ENCODE measurements at regions not wholly inside any gene's neighbourhood (a gene's known extent, or its start where the extent isn't known, plus 50 kb on each side); places are given as distances from the start of the nearest gene placed in this dataset.

DNA sequence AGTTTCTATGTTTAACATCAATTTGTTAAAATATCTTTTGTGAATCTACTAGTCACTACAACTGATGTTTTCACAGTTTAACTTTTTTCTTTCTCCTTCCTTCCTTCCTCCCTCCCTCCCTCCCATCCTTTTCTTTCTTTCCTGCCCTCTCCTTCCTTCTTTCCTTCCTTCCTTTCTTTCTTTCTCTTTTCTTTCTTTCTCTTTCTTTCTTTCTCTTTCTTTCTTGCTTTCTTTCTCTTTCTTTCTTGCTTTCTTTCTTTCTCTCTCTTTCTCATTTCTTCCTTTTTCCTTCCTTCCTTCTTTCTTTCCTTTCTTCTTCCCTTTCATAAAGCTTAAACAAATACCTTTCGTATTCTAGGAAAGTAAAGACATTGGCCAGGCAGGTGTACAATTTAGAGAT, 2083.0 kb upstream of the CELF4 start:
- Histone ChIP-seq H3K9me3 (ENCODE audit: control insufficient read depth, low read length) (no peaks in the 10 kb centered on the region), H3K27me3 (replicated peaks; ENCODE audit: control insufficient read depth, insufficient read depth, low read length) (no peaks in the 10 kb centered on the region), H3K4me1 (ENCODE audit: control insufficient read depth, insufficient read depth, low read length) (peaks cover 6% of the 10 kb centered on the region), H3K4me3 (ENCODE audit: low read length) (no peak overlapping the region), H3K36me3 (ENCODE audit: control insufficient read depth, insufficient read depth, low read length, severe bottlenecking) (no peaks in the 10 kb centered on the region), H3K9ac (ENCODE audit: low read length) (no peak overlapping the region)
- no peak for DNase-seq (ENCODE audit: low read depth)

DNA sequence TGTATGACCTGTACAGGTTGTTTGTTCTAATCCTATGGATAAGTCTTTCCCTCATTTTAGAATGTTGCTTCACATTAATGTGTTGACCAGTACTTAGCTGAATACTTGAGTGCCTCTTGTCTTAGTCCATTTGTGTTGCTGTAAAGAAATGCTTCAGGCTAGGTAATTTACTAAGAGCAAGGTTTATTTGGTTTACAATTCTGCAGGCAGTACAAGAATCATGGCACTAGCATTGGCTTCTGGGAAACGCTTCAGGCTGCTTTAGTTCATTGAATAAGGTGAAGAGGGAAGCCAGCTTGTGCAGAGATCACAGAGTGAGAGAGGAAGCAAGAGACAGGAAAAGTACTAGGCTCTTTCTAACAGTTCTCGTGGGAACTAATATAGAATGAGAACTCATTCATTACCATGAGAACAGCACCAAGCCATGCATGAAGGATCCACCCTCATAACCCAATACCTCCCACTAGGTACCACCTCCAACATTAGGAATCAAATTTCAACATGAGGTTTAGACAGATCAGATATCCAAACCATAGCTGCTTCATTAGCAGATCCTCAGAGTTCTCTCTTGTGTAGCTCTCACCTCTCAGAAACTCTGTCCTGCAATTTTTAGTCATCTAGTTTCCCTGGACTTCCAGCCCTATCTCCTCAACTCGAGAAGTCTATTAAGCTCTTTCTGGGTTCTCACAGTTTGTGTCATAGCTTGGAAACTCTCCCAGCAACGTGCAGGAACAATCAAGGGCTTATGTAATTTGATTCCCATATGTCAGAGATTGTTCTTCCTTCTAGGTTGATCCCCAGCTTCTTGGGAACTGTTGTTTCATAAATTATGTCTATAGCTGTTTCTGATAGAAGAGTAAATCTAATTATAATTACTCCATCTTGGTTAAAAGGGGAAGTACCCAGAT, 2082.3 kb upstream of the CELF4 start:
- Histone ChIP-seq H3K4me3 (ENCODE audit: low read length) (no peak overlapping the region), H3K4me1 (ENCODE audit: control insufficient read depth, insufficient read depth, low read length) (peaks cover 6% of the 10 kb centered on the region), H3K36me3 (ENCODE audit: control insufficient read depth, insufficient read depth, low read length, severe bottlenecking) (no peaks in the 10 kb centered on the region), H3K9me3 (ENCODE audit: control insufficient read depth, low read length) (no peaks in the 10 kb centered on the region), H3K27me3 (replicated peaks; ENCODE audit: control insufficient read depth, insufficient read depth, low read length) (no peaks in the 10 kb centered on the region), H3K9ac (ENCODE audit: low read length) (no peak overlapping the region)
- peak; percentile 72 for DNase-seq (ENCODE audit: low read depth)

- Histone ChIP-seq H3K9me3 (ENCODE audit: control insufficient read depth, low read length) (no peaks in the 10 kb centered on the region), H3K36me3 (ENCODE audit: control insufficient read depth, insufficient read depth, low read length, severe bottlenecking) (no peaks in the 10 kb centered on the region), H3K4me1 (ENCODE audit: control insufficient read depth, insufficient read depth, low read length) (peaks cover 4% of the 10 kb centered on the region), H3K9ac (ENCODE audit: low read length) (no peak overlapping the region), H3K27me3 (replicated peaks; ENCODE audit: control insufficient read depth, insufficient read depth, low read length) (no peaks in the 10 kb centered on the region), H3K4me3 (ENCODE audit: low read length) (no peak overlapping the region)
- DNase-seq (ENCODE audit: low read depth) = no peak
Observed at GRCh38 chr18:39638224-39638623, 2072.6 kb upstream of the CELF4 start.

DNA sequence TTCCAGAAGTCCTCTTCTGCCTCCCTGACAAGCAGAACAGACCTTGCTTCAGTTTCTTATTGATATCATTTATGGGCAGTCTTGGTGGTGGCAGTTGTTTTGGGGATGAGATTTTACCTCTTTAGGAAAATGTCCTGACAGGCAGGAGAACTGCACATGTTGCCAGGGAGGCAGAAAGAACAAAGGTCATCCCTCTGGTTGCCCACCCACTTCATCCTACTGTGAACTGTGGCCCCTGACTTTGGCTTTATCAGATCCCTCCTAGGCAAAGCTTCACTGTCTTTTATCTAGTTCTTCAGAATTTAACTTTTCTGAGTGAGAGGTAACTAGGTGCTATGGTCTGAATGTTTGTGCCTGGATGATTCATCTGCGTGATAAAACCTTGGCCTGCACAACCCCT, 2071.3 kb upstream of the CELF4 start:
- Histone ChIP-seq H3K27me3 (replicated peaks; ENCODE audit: control insufficient read depth, insufficient read depth, low read length) (no peaks in the 10 kb centered on the region), H3K36me3 (ENCODE audit: control insufficient read depth, insufficient read depth, low read length, severe bottlenecking) (no peaks in the 10 kb centered on the region), H3K9ac (ENCODE audit: low read length) (no peak overlapping the region), H3K4me3 (ENCODE audit: low read length) (no peak overlapping the region), H3K4me1 (ENCODE audit: control insufficient read depth, insufficient read depth, low read length) (peaks cover 4% of the 10 kb centered on the region), H3K9me3 (ENCODE audit: control insufficient read depth, low read length) (no peaks in the 10 kb centered on the region)
- no peak for DNase-seq (ENCODE audit: low read depth)

GRCh38 chr18:39635966-39636365, 2070.4 kb upstream of the CELF4 start:
- Histone ChIP-seq H3K36me3 (ENCODE audit: control insufficient read depth, insufficient read depth, low read length, severe bottlenecking) (no peaks in the 10 kb centered on the region), H3K4me1 (ENCODE audit: control insufficient read depth, insufficient read depth, low read length) (peaks cover 4% of the 10 kb centered on the region)
- DNase-seq (ENCODE audit: low read depth) = peak; percentile 11

GRCh38 chr18:39635192-39635591, 2069.6 kb upstream of the CELF4 start:
- DNase-seq (ENCODE audit: low read depth) = no peak
- no peak overlapping the region for H3K9ac ChIP-seq (ENCODE audit: low read length)
- no peaks in the 10 kb centered on the region for H3K27me3 ChIP-seq (replicated peaks; ENCODE audit: control insufficient read depth, insufficient read depth, low read length)
- no peaks in the 10 kb centered on the region for H3K9me3 ChIP-seq (ENCODE audit: control insufficient read depth, low read length)
- H3K4me3 ChIP-seq (ENCODE audit: low read length) = no peak overlapping the region
- H3K4me1 ChIP-seq (ENCODE audit: control insufficient read depth, insufficient read depth, low read length) = peaks cover 4% of the 10 kb centered on the region
- H3K36me3 ChIP-seq (ENCODE audit: control insufficient read depth, insufficient read depth, low read length, severe bottlenecking) = no peaks in the 10 kb centered on the region

More at GRCh38 chr18:39635966-39636365, 2070.4 kb upstream of the CELF4 start:
- H3K27me3 ChIP-seq (replicated peaks; ENCODE audit: control insufficient read depth, insufficient read depth, low read length) = no peaks in the 10 kb centered on the region
- H3K9ac ChIP-seq (ENCODE audit: low read length) = no peak overlapping the region
- no peaks in the 10 kb centered on the region for H3K9me3 ChIP-seq (ENCODE audit: control insufficient read depth, low read length)
- no peak overlapping the region for H3K4me3 ChIP-seq (ENCODE audit: low read length)

DNA sequence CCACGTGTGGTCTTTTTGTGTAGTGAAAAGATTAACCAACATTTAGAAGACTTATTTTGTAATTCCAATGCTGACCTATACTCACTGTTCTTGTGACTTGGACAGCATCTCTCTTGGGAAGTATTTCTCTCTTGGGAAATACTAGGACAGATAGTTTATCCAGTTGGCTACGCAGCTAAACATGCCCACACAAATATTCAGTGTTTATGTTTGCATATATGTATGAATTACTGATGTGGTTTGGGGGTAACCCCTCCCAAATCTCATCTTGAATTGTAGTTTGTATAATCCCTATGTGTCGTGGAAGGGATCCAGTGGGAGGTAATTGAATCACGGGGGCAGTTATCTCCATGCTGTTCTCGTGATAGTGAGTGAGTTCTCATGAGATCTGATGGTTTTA, 2062.3 kb upstream of the CELF4 start:
- H3K4me1 ChIP-seq (ENCODE audit: control insufficient read depth, insufficient read depth, low read length) = peaks cover 9% of the 10 kb centered on the region
- no peaks in the 10 kb centered on the region for H3K9me3 ChIP-seq (ENCODE audit: control insufficient read depth, low read length)
- no peaks in the 10 kb centered on the region for H3K36me3 ChIP-seq (ENCODE audit: control insufficient read depth, insufficient read depth, low read length, severe bottlenecking)
- no peak overlapping the region for H3K9ac ChIP-seq (ENCODE audit: low read length)
- H3K4me3 ChIP-seq (ENCODE audit: low read length) = no peak overlapping the region
- DNase-seq (ENCODE audit: low read depth) = no peak
- H3K27me3 ChIP-seq (replicated peaks; ENCODE audit: control insufficient read depth, insufficient read depth, low read length) = no peaks in the 10 kb centered on the region

DNA sequence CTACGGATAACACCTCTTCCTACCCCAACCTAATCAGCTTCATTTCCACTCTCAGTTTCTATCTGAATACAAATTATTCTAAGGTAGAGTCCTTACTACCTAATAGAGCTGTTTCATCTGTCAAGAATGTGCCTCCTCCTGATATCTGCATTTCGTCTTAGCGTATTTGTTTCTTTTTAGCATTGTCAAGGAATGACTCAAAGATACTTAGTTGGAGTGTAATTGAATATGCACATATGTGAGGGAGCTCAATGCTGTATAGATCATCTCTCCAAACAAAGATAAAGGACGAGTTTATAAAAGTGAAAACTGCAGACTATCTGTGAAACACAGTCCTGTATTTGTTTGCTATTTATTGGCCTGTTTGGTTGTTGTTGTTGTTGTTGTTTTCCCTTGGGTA, 2059.4 kb upstream of the CELF4 start:
- H3K36me3 ChIP-seq (ENCODE audit: control insufficient read depth, insufficient read depth, low read length, severe bottlenecking) = no peaks in the 10 kb centered on the region
- H3K9me3 ChIP-seq (ENCODE audit: control insufficient read depth, low read length) = no peaks in the 10 kb centered on the region
- peaks cover 9% of the 10 kb centered on the region for H3K4me1 ChIP-seq (ENCODE audit: control insufficient read depth, insufficient read depth, low read length)
- no peak overlapping the region for H3K9ac ChIP-seq (ENCODE audit: low read length)
- H3K27me3 ChIP-seq (replicated peaks; ENCODE audit: control insufficient read depth, insufficient read depth, low read length) = no peaks in the 10 kb centered on the region
- DNase-seq (ENCODE audit: low read depth) = peak; percentile 42
- no peak overlapping the region for H3K4me3 ChIP-seq (ENCODE audit: low read length)

DNA sequence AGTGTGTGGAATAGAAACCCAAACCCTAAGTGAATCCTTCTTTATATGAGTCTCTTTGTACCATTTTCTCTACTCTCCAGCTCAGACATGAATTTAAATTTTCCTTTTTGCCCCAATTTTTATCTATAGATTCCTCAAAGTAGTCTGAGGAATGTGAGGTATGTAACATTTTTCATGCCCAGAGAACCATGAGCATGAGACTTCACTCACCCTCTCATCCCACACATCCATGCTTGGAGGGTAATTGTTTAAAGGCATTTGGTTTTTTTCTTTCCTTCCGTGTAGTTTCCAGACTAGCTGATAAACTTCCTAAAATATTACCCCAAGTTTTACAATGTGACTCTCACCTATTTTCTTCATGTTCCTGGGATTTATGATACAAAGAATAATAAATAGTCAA, 2056.8 kb upstream of the CELF4 start:
- Histone ChIP-seq H3K9me3 (ENCODE audit: control insufficient read depth, low read length) (no peaks in the 10 kb centered on the region), H3K27me3 (replicated peaks; ENCODE audit: control insufficient read depth, insufficient read depth, low read length) (no peaks in the 10 kb centered on the region), H3K36me3 (ENCODE audit: control insufficient read depth, insufficient read depth, low read length, severe bottlenecking) (no peaks in the 10 kb centered on the region), H3K9ac (ENCODE audit: low read length) (no peak overlapping the region), H3K4me3 (ENCODE audit: low read length) (no peak overlapping the region), H3K4me1 (ENCODE audit: control insufficient read depth, insufficient read depth, low read length) (peaks cover under 1% of the 10 kb centered on the region)
- peak; percentile 26 for DNase-seq (ENCODE audit: low read depth)

DNA sequence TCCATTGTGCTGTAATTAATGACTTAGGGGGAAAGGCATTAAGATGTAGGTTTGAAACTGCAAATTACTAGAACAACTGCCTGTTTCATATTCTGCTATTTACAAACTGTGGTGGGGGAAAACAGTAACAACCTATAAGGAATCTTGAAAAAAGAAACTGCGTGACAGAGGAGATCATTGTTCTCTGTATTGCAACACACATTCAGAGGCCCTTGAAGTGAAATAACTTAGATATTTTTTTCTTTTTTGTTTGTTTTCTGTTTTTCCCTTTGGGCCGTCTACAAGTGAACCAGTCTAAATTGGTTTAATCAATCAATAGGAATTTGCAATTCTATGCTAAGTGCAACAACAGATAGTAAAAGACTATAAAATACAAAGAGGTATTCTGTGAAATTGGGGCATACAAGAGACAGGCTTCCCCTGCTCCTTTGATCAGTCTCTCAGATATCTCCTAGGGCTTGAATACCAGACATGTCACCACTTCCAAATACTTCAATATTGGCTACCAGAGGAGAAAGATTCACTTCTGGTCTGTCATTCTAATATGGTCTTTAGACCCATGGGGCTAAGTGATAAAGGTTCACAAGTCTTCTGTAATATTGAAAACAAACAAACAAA, 2055.1 kb upstream of the CELF4 start:
- no peaks in the 10 kb centered on the region for H3K4me1 ChIP-seq (ENCODE audit: control insufficient read depth, insufficient read depth, low read length)
- DNase-seq (ENCODE audit: low read depth) = peak; percentile 12

DNA sequence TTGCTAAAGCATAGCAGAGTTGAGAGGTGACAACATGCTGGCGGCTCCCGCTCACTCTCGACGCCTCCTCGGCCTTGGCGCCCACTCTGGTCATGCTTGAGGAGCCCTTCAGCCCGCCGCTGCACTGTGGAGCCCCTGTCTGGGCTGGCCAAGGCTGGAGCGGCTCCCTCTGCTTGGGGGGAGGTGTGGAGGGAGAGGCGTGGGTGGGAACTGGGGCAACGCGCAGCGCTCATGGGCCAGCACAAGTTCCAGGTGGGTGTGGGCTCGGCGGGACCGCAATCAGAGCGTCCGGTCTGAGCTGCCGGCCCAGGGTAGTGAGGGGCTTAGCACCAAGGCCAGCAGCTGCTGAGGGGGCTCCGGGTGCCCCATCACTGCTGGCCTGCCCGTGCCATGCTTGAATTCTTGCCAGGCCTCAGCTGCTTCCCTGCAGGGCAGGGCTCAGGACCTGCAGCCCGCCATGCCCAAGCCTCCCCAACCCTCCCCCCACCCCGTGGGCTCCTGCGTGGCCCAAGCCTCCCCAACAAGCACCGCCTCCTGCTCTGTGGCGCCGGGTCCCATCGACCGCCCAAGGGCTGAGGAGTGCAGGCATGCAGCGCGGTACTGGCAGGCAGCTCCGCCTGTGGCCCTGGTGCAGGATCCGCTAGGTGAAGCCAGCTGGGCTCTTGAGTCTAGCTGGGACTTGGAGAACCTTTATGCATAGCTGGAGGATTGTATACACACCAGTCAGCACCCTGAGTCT, 2052.8 kb upstream of the CELF4 start:
- H3K36me3 ChIP-seq (ENCODE audit: control insufficient read depth, insufficient read depth, low read length, severe bottlenecking) = no peaks in the 10 kb centered on the region
- no peaks in the 10 kb centered on the region for H3K4me1 ChIP-seq (ENCODE audit: control insufficient read depth, insufficient read depth, low read length)
- no peaks in the 10 kb centered on the region for H3K27me3 ChIP-seq (replicated peaks; ENCODE audit: control insufficient read depth, insufficient read depth, low read length)
- no peak for DNase-seq (ENCODE audit: low read depth)
- H3K9ac ChIP-seq (ENCODE audit: low read length) = no peak overlapping the region
- no peak overlapping the region for H3K4me3 ChIP-seq (ENCODE audit: low read length)
- H3K9me3 ChIP-seq (ENCODE audit: control insufficient read depth, low read length) = no peaks in the 10 kb centered on the region

More for the DNA sequence above, 2055.1 kb upstream of the CELF4 start:
- Histone ChIP-seq H3K9ac (ENCODE audit: low read length) (no peak overlapping the region), H3K27me3 (replicated peaks; ENCODE audit: control insufficient read depth, insufficient read depth, low read length) (no peaks in the 10 kb centered on the region), H3K4me3 (ENCODE audit: low read length) (no peak overlapping the region), H3K36me3 (ENCODE audit: control insufficient read depth, insufficient read depth, low read length, severe bottlenecking) (no peaks in the 10 kb centered on the region), H3K9me3 (ENCODE audit: control insufficient read depth, low read length) (no peaks in the 10 kb centered on the region)
